ENCODE measurements at regions not wholly inside any gene's neighbourhood (a gene's known extent, or its start where the extent isn't known, plus 50 kb on each side); places are given as distances from the start of the nearest gene placed in this dataset.

DNA sequence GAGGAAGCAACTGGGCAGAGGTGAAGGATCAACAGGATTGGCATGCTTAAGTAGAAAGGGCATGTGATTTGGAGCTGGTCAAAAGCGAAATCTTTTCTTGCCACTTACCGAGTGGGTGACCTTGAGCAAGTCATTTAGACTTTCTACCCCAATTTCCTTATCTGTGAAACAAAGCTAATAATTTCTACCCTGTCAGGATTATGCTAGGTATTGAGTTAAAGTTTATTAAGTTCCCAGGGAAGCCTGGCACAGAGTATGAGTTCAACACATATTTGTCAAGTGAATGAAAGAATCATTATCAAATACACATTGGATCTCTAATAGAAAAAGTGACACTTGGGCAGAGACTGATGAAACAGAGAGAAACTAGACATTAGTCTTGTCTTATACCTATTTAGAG is 66.4 kb upstream of the FRMD4B start:
- no peaks in the 10 kb centered on the region for H3K36me3 Mint-ChIP-seq
- Histone ChIP-seq H3K9me3 (ENCODE audit: control insufficient read depth in 2 of 2, low read length in 2 of 2) (no peaks in the 10 kb centered on the region), H3K27ac (ENCODE audit: insufficient read depth, low read length, poor library complexity, severe bottlenecking) (no peak overlapping the region), H3K4me1 (ENCODE audit: control insufficient read depth, insufficient read depth, low read length, poor library complexity, severe bottlenecking) (no peaks in the 10 kb centered on the region), H3K27me3 (ENCODE audit: control insufficient read depth, insufficient read depth, low read length) (peaks cover 2% of the 10 kb centered on the region), H3K4me3 (ENCODE audit: low read depth, low read length) (no peak overlapping the region), H3K36me3 (ENCODE audit: control insufficient read depth, insufficient read depth, low read length) (no peaks in the 10 kb centered on the region)
- H3K27ac Mint-ChIP-seq: no peak overlapping the region
- H3K4me1 Mint-ChIP-seq: no peaks in the 10 kb centered on the region
- H3K27me3 Mint-ChIP-seq: peaks cover 16% of the 10 kb centered on the region
- DNase-seq (no peak), ATAC-seq (ENCODE audit: low read depth in 2 of 2) (no peak)
- H3K4me3 Mint-ChIP-seq: no peak overlapping the region
- H3K9me3 Mint-ChIP-seq: peaks cover 0 to 4% (median 0%) of the 10 kb centered on the region in 7 donors

- no peak overlapping the region for H3K27ac ChIP-seq (ENCODE audit: insufficient read depth, low read length, poor library complexity, severe bottlenecking)
- no peak overlapping the region for H3K27ac Mint-ChIP-seq
- peaks cover 16% of the 10 kb centered on the region for H3K27me3 Mint-ChIP-seq
- peaks cover 3% of the 10 kb centered on the region for H3K27me3 ChIP-seq (ENCODE audit: control insufficient read depth, insufficient read depth, low read length)
- no peaks in the 10 kb centered on the region for H3K36me3 Mint-ChIP-seq
- H3K4me3 Mint-ChIP-seq: no peak overlapping the region
- no peak for DNase-seq
- ATAC-seq (ENCODE audit: low read depth in 2 of 2): no peak
- H3K4me1 Mint-ChIP-seq: no peaks in the 10 kb centered on the region
- H3K9me3 Mint-ChIP-seq: peaks cover 0 to 4% (median 0%) of the 10 kb centered on the region in 7 donors
- no peak overlapping the region for H3K4me3 ChIP-seq (ENCODE audit: low read depth, low read length)
- no peaks in the 10 kb centered on the region for H3K9me3 ChIP-seq (ENCODE audit: control insufficient read depth in 2 of 2, low read length in 2 of 2)
- H3K4me1 ChIP-seq (ENCODE audit: control insufficient read depth, insufficient read depth, low read length, poor library complexity, severe bottlenecking): no peaks in the 10 kb centered on the region
- no peaks in the 10 kb centered on the region for H3K36me3 ChIP-seq (ENCODE audit: control insufficient read depth, insufficient read depth, low read length)
These were observed 65.7 kb upstream of the FRMD4B start for GRCh38 chr3:69451594-69451993.

DNA sequence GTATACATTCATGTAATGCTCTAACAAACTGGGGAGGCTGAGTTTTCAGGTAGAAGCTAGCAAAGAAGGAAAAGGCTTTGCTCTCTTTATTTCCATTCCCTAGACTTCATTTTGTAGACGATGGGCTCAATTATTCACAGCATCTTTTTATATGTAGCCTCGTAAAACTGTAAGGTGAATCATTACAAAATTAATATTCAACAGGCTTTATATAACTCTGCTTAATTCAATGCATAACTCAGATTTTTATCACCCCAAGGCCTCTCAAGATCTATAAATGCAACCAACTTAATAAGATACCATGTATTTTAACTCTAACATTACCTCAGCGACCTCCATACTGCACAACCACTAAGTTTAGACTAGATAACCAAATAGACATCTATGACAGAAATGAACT is 63.0 kb upstream of the FRMD4B start:
- no peaks in the 10 kb centered on the region for H3K36me3 ChIP-seq (ENCODE audit: control insufficient read depth, insufficient read depth, low read length)
- no peak overlapping the region for H3K27ac Mint-ChIP-seq
- H3K27me3 Mint-ChIP-seq: peaks cover 16% of the 10 kb centered on the region
- no peaks in the 10 kb centered on the region for H3K4me1 ChIP-seq (ENCODE audit: control insufficient read depth, insufficient read depth, low read length, poor library complexity, severe bottlenecking)
- no peaks in the 10 kb centered on the region for H3K4me1 Mint-ChIP-seq
- no peak for ATAC-seq (ENCODE audit: low read depth in 2 of 2)
- H3K27me3 ChIP-seq (ENCODE audit: control insufficient read depth, insufficient read depth, low read length): peaks cover 3% of the 10 kb centered on the region
- DNase-seq: no peak
- no peak overlapping the region for H3K4me3 ChIP-seq (ENCODE audit: low read depth, low read length)
- peaks cover 0 to 4% (median 0%) of the 10 kb centered on the region in 7 donors for H3K9me3 Mint-ChIP-seq
- H3K4me3 Mint-ChIP-seq: no peak overlapping the region
- H3K27ac ChIP-seq (ENCODE audit: insufficient read depth, low read length, poor library complexity, severe bottlenecking): no peak overlapping the region
- no peaks in the 10 kb centered on the region for H3K36me3 Mint-ChIP-seq
- no peaks in the 10 kb centered on the region for H3K9me3 ChIP-seq (ENCODE audit: control insufficient read depth in 2 of 2, low read length in 2 of 2)

DNA sequence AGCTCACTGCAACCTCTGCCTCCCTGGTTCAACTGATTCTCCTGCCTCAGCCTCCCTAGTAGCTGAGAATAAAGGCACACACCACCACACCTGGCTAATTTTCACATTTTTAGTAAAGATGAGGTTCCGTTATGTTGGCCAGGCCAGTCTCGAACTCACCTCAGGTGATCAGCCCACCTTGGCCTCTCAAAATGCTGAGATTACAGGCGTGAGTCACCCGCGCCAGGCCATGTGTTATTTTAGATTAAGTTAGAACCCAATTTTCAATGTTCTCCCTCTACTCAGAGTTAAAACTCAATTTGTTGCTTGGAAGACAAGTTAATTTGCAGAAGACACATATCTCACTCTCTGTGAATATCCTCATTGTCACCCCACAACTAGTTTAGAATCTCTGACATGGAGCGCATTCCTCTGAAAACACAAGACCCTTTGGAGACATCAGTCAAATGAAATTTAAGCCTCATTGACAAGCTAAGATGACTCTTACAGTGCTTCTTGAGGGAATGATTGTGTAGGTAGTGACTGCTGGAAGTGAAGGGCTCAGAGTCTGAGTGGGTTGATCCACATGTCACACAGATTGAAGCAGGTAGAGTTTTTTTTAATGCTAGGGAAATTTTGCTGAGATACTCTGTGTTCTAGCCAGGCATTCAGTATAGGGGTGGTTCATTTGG is 60.6 kb upstream of the FRMD4B start:
- DNase-seq (no peak), ATAC-seq (ENCODE audit: low read depth in 2 of 2) (no peak)
- no peak overlapping the region for H3K27ac Mint-ChIP-seq
- no peaks in the 10 kb centered on the region for H3K4me1 Mint-ChIP-seq
- Histone ChIP-seq H3K27me3 (ENCODE audit: control insufficient read depth, insufficient read depth, low read length) (peaks cover 3% of the 10 kb centered on the region), H3K4me3 (ENCODE audit: low read depth, low read length) (no peak overlapping the region), H3K36me3 (ENCODE audit: control insufficient read depth, insufficient read depth, low read length) (no peaks in the 10 kb centered on the region), H3K27ac (ENCODE audit: insufficient read depth, low read length, poor library complexity, severe bottlenecking) (no peak overlapping the region), H3K9me3 (ENCODE audit: control insufficient read depth in 2 of 2, low read length in 2 of 2) (no peaks in the 10 kb centered on the region), H3K4me1 (ENCODE audit: control insufficient read depth, insufficient read depth, low read length, poor library complexity, severe bottlenecking) (no peaks in the 10 kb centered on the region)
- H3K36me3 Mint-ChIP-seq: no peaks in the 10 kb centered on the region
- H3K27me3 Mint-ChIP-seq: peaks cover 4% of the 10 kb centered on the region
- H3K9me3 Mint-ChIP-seq: no peaks in the 10 kb centered on the region
- no peak overlapping the region for H3K4me3 Mint-ChIP-seq

GRCh38 chr3:69445498-69445897 is 59.6 kb upstream of the FRMD4B start:
- ATAC-seq (ENCODE audit: low read depth in 2 of 2) (no peak), DNase-seq (no peak)
- Mint-ChIP-seq H3K36me3 (no peaks in the 10 kb centered on the region), H3K27me3 (no peaks in the 10 kb centered on the region), H3K4me1 (no peaks in the 10 kb centered on the region), H3K9me3 (no peaks in the 10 kb centered on the region), H3K4me3 (no peak overlapping the region), H3K27ac (no peak overlapping the region)
- Histone ChIP-seq H3K27ac (ENCODE audit: insufficient read depth, low read length, poor library complexity, severe bottlenecking) (no peak overlapping the region), H3K4me3 (ENCODE audit: low read depth, low read length) (no peak overlapping the region), H3K9me3 (ENCODE audit: control insufficient read depth in 2 of 2, low read length in 2 of 2) (no peaks in the 10 kb centered on the region), H3K36me3 (ENCODE audit: control insufficient read depth, insufficient read depth, low read length) (no peaks in the 10 kb centered on the region), H3K27me3 (ENCODE audit: control insufficient read depth, insufficient read depth, low read length) (peaks cover 3% of the 10 kb centered on the region), H3K4me1 (ENCODE audit: control insufficient read depth, insufficient read depth, low read length, poor library complexity, severe bottlenecking) (no peaks in the 10 kb centered on the region)

DNA sequence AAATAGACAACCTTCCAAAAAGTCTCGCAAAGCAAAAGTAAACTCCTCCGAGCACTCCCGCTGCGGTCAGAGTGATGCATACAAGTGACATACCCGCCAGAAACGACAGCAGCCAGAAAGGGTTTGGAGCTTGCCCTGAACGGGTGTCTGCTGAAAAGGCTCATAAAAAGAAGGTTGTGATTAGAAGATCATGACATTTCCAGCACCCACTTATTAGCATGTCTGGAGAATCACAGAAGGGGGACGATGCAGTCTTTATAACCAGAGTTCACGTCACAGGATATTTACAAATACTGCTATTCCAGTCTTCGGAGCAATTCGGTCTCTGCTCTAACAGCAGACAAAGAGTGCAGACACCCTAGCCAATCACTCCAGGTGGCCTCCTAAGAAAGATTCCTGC is 59.1 kb upstream of the FRMD4B start:
- H3K4me1 ChIP-seq (ENCODE audit: control insufficient read depth, insufficient read depth, low read length, poor library complexity, severe bottlenecking): no peaks in the 10 kb centered on the region
- DNase-seq (no peak), ATAC-seq (ENCODE audit: low read depth in 2 of 2) (no peak)
- no peaks in the 10 kb centered on the region for H3K27me3 Mint-ChIP-seq
- no peaks in the 10 kb centered on the region for H3K36me3 Mint-ChIP-seq
- peaks cover 3% of the 10 kb centered on the region for H3K27me3 ChIP-seq (ENCODE audit: control insufficient read depth, insufficient read depth, low read length)
- no peaks in the 10 kb centered on the region for H3K4me1 Mint-ChIP-seq
- no peak overlapping the region for H3K4me3 ChIP-seq (ENCODE audit: low read depth, low read length)
- H3K27ac Mint-ChIP-seq: no peak overlapping the region
- no peaks in the 10 kb centered on the region for H3K9me3 ChIP-seq (ENCODE audit: control insufficient read depth in 2 of 2, low read length in 2 of 2)
- no peak overlapping the region for H3K4me3 Mint-ChIP-seq
- no peaks in the 10 kb centered on the region for H3K36me3 ChIP-seq (ENCODE audit: control insufficient read depth, insufficient read depth, low read length)
- no peaks in the 10 kb centered on the region for H3K9me3 Mint-ChIP-seq
- H3K27ac ChIP-seq (ENCODE audit: insufficient read depth, low read length, poor library complexity, severe bottlenecking): no peak overlapping the region

DNA sequence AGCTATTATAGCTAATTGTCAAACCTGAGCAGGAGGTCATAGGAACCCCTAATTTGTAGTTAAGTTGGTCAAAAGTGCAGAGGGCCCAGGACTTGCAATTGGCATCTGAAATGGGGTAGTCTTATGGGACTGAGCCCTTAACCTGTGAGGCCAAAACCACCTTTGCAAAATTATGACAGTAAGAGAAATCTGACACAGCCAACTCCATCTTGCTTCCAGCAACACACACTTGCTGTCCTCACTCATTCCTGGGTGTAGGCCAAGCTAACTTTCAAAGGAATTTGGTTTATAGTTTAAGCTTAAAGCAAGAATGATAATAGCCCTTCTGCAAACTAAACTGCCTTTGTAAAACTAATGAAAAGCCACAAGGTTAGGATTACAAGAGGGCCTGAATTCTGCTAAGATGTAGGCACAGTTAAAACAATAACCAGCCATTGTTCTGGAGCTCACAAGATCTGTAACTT is 57.6 kb upstream of the FRMD4B start:
- H3K36me3 Mint-ChIP-seq: no peaks in the 10 kb centered on the region
- no peak overlapping the region for H3K4me3 Mint-ChIP-seq
- Histone ChIP-seq H3K27me3 (ENCODE audit: control insufficient read depth, insufficient read depth, low read length) (peaks cover 2% of the 10 kb centered on the region), H3K4me1 (ENCODE audit: control insufficient read depth, insufficient read depth, low read length, poor library complexity, severe bottlenecking) (no peaks in the 10 kb centered on the region), H3K4me3 (ENCODE audit: low read depth, low read length) (no peak overlapping the region), H3K36me3 (ENCODE audit: control insufficient read depth, insufficient read depth, low read length) (no peaks in the 10 kb centered on the region), H3K27ac (ENCODE audit: insufficient read depth, low read length, poor library complexity, severe bottlenecking) (no peak overlapping the region), H3K9me3 (ENCODE audit: control insufficient read depth in 2 of 2, low read length in 2 of 2) (no peaks in the 10 kb centered on the region)
- no peak overlapping the region for H3K27ac Mint-ChIP-seq
- DNase-seq: no peak
- no peak for ATAC-seq (ENCODE audit: low read depth in 2 of 2)
- no peaks in the 10 kb centered on the region for H3K27me3 Mint-ChIP-seq
- no peaks in the 10 kb centered on the region for H3K9me3 Mint-ChIP-seq
- H3K4me1 Mint-ChIP-seq: peaks cover 0 to 4% (median 0%) of the 10 kb centered on the region in 4 donors

DNA sequence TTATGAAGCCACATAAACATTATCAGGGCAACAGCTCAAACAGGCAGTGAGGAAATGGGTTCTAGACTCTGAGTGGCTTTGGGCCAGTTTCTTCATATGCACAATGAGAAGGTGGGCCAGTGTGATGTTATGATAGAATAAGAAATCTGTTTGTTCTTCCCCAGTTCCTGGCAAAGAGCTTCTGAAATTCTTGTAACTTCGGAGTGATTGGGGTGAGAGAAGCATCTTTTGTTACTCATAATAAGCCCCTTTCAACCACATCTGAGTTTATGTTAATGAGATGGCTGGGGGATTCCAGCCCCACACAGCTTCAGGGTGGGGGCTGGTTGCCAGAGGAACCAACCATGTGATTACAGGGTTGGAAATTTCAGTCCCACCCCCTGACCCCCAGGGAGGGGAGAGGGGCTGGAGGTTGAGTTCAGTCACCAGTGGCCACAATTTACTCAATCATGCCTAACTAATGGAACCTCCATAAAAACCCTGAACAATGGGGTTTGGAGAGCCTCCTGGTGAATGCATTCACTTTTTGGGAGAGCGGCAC is 57.0 kb upstream of the FRMD4B start:
- no peaks in the 10 kb centered on the region for H3K36me3 Mint-ChIP-seq
- H3K36me3 ChIP-seq (ENCODE audit: control insufficient read depth, insufficient read depth, low read length): no peaks in the 10 kb centered on the region
- no peak overlapping the region for H3K27ac Mint-ChIP-seq
- H3K9me3 Mint-ChIP-seq: no peaks in the 10 kb centered on the region
- DNase-seq (no peak), ATAC-seq (ENCODE audit: low read depth in 2 of 2) (no peak)
- peaks cover 2% of the 10 kb centered on the region for H3K27me3 ChIP-seq (ENCODE audit: control insufficient read depth, insufficient read depth, low read length)
- H3K27ac ChIP-seq (ENCODE audit: insufficient read depth, low read length, poor library complexity, severe bottlenecking): no peak overlapping the region
- no peaks in the 10 kb centered on the region for H3K27me3 Mint-ChIP-seq
- H3K4me1 ChIP-seq (ENCODE audit: control insufficient read depth, insufficient read depth, low read length, poor library complexity, severe bottlenecking): no peaks in the 10 kb centered on the region
- H3K9me3 ChIP-seq (ENCODE audit: control insufficient read depth in 2 of 2, low read length in 2 of 2): no peaks in the 10 kb centered on the region
- no peak overlapping the region for H3K4me3 Mint-ChIP-seq
- no peak overlapping the region for H3K4me3 ChIP-seq (ENCODE audit: low read depth, low read length)
- H3K4me1 Mint-ChIP-seq: peaks cover 0 to 4% (median 0%) of the 10 kb centered on the region in 4 donors

All from CD4-positive, CD25-positive, alpha-beta regulatory T cell (primary cell).